GM19438 (cell line): ENCODE measurements at regions not wholly inside any gene's neighbourhood (a gene's known extent, or its start where the extent isn't known, plus 50 kb on each side); places are given as distances from the start of the nearest gene placed in this dataset.
"Not testable (repeated sequence)": the region's sequence is repeated elsewhere in the genome, so short reads cannot be mapped to it uniquely, and the experiment has no call there.

ENCODE experiments used
- ATAC-seq: cut with Tn5 transposase; IDR thresholded peaks from one replicate; pipeline ENCODE4 v1.9.1; 2021; ENCODE audit warnings: low read depth; ENCODE audit not compliant: unreplicated experiment

DNA sequence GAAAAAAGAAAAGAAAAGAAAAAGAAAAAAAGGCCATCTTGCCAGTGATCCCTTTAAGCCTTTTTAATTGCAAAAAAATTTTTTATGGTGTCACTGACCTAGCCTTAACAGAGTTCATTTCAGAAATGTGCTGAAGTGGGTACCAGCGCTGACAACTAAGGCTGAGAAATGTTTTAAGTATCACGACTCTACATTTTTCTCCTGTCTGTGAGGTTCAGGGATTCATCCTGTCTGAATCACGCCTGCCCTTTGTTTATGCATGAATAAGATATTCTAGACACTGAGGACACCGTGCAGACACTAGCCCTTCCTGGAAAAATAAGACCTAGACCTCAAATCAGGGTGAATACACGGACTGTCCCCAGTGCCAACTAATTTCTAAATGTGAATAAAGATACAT, 154.4 kb upstream of the NOCT start:
- no peak for ATAC-seq

DNA sequence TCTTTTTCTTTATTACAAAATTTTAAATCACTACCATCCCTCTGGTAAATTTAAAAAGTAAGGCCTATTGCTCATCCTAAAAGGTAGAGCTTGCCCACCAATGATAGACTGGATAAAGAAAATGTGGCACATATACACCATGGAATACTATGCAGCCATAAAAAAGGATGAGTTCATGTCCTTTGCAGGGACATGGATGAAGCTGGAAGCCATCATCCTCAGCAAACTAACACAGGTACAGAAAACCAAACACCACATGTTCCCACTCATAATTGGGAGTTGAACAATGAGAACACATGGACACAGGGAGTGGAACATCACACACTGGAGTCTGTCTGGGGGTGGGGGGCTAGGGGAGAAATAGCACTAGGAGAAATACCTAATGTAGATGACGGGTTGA, 155.2 kb upstream of the NOCT start:
- ATAC-seq = not testable (repeated sequence)

DNA sequence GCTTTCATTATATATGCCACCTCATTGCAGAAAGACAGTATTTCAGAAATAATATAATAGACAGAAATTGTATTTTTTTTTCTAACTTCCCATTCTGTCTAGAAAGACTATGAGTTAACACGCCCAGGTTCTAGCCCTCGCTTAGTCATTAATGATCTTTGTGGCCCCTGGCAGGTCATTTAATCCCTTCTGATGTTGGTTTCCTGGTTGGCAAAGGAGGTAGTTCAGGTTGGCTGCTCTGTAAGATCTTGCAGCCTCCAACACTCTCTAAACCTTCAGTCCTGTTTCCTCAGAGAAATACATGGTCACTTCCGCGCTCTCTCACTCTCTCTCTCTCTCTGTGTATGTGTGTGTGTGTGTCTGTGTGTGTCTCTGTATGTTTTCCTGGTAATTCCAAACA, 156.3 kb upstream of the NOCT start:
- ATAC-seq = no peak

DNA sequence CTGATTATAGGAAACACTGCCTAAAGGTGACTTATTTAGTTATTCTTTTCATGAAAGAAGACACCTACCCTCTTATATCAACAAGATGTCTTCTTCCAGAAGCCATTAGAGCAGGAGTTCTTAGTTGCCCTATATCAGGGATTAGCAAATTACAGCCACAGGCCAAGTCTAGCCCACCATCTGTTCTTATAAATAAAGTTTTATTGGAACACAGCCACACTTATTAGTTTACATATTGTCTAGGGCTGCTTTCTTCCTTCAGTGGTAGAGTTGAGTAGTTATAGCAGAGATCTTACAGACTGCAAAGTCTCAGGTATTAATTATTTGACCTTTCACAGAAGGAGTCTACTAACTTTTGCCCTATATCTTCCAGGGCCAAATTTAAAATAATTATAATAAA, 157.2 kb upstream of the NOCT start:
- no peak for ATAC-seq

DNA sequence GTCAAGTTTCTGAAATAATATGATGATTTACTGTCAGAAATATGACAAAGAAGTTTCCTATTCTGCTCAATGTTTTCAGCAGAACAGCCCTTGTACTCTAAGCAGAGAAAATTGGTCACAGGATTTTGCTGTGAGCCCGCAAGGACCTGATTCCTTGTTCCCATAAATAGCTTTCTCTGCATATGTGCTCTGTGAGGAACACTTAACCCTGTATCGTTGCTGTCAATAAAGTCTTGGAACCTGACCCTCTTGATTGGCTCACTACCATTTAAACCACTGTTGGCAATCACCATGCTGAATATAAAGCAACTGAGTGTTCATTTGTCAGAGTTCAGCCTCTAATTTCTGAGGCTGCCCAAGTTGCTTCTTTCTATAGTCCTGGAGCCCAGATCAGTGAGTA, 158.2 kb upstream of the NOCT start:
- no peak for ATAC-seq

DNA sequence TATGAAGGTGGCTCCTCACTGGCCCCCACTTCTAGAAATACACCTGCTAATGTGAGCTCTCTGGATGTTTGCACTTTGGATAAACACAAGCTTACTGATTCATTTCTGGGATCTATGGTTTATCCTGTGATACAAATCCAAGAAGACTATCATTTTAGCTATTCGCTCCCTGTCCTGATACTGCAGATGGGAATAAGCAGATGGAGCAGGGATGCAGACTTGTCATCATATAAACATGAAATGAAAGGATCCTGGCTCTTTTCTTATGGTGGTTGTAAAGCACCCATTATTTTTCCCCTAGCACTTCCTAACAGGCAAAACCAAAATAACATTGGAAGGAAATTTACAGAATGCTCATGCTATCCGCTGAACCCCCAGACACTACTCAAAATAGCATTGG, 162.9 kb upstream of the NOCT start:
- ATAC-seq = no peak

DNA sequence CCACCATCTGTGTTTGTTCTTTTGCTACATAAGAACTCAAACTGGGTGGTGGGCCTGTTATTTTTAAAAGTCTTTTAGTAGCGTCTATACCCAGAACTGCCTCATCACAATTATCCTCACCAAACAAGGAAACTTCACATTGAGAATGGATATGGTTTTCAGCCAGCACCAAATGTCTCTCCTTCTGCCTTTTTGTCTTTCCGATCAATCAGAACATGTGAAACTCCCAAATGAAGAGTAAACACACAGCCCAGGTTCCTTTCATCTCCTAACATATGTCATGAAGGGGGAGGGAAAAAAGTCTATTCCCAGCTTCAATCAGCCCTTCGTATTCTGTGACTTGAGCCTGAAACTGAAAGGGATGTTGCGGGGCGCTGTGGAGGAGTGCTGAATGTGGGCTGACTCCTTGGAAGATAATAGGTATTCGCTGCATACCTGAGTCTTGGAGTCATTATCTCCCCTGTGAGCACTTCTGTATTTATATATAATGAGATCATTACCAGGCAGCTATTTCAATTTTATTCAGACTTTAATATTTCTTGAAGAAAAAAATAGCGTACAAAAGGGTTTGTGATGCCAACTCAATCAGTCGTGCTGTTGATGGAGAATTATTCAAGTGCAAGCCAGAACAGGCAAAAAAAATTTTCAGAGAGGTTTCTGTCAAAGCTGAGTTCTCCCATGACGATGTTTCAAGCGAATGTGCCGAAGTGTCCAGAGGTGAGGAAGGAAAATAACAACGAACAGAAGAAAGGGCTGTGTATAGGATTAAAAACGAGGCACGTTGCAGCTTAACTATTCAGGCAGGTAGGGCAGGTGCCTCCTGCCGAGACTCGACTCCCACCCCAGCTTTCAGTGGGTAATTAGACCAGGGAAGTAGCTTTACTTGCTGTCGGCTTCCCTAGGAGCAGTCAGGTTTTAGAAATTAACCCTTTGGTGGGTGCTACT, 163.9 kb upstream of the NOCT start:
- ATAC-seq = no peak

DNA sequence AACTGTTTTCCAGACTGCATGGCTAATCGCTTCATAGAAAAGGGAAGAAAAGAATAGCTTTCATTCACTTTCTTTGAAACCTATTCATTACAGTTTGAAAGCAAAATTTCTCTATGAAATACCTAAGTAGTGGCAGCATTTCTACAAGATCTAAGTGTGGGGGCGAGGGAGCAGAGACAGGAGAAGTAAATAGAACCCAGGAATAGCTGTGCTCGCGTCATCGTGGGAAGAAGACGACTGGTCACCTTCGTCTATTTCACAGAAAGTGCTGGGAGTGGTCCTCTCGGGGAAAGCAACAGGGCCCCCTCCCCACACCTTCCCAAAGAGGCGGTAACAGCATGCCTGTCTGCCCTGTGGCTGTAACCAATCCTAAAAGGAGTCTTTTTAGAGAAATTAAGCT, 169.9 kb upstream of the NOCT start:
- ATAC-seq = no peak

DNA sequence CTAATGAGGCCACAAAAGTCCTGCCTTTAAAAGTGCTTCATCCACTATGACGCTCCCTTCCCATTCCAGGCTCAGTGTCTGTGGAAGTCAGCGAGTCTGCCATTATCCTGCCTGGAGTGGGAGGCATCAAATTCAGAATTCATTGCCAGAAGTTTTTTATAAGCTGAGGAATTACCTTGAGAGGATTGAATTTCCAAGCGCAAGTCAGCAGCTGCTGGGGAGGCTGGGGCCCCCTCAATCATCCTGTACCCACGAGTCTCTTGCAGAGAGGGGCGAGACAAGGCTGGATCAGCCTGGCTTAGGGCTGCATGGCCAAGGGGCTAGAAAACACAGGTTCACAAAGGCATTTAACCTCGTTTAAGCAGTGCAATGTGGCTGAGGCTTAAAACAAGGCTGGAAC, 170.5 kb upstream of the NOCT start:
- no peak for ATAC-seq

DNA sequence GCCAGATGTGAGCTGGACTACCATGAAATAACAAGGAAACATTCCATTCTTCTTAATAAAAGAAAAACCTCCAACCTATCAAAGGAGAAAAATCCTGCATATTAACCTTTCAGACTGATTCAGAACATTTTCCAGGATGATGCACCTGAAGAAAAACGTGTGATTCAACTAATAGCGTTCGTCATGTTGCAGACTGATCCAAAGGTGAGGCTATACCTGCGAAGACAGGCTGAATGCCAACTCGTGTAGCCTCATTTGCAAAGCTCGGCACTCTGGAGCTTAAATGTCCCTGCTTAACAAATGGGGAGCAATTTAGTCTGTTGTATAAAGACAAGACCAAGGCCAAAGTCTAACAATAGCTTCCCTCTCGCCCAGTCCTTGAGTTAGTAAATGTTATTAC, 172.0 kb upstream of the NOCT start:
- no peak for ATAC-seq

DNA sequence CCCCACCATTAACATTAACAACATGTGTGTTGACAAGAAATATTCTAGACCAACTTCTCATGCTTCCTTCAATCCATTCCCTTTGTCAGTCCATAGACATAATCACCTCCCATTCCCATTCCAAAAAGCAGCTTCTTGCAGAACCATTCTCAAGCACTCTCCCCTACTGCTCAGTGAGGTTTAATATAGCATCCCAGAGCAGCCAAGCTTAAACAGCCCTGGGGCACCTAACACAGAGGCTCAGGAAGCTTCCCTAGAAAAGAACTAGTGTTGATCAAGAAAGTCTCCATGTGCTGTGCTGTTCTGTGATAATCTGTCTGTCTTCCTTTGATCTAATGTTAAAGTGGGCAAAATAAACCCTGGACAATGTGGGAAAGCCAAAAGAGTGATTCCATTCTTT, 174.2 kb upstream of the NOCT start:
- ATAC-seq = no peak

DNA sequence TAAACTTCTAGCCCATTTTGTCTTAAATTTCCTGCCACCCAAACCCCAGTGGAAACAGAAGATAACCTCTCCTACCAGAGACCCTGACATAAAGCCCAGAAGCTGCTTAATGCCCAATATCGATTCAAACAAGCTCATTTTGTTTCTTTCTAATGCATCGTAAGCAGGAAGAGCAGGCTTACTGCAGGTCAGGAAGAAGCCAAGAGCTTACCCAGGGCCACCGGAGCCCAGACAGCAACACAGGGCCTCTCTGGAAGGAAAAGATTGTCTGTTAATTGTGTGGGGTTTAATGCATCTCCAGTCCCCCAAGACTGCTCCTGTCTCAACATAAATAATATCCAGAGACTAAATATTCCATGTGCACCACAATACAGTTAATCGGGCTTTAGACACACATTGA, 177.3 kb upstream of the NOCT start:
- no peak for ATAC-seq

DNA sequence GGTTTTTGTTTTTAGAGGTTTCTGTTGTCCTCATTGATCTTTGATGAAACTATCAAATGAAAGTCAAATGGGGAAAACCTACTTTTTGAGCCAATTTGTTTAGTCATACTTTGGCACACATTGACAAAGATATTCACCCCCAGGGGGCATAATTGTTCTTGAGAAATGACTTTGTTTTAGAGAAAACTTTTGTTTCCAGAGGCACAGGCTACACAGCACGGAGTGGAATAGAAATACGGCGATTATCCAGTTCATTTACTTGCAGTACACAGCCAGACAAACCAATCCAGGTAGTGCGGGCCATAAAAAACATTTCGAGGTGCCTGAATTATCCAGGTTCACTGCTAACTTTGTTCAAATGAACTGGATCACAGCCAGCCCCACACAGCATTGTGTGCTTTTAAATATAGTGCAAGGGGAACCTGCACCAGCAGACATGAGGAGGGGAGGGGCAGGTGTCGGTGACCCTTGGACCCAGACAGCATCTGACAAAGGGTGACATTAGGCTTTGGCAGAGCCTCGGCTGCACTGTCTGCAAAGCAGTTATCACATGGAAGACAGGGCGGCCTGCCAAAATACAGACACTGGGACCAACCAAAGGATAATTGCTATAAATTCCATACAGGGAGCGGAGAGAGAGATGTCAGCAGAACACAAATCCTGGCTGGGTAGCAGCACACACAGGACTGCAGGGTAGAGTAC, 179.6 kb upstream of the NOCT start:
- ATAC-seq = no peak

DNA sequence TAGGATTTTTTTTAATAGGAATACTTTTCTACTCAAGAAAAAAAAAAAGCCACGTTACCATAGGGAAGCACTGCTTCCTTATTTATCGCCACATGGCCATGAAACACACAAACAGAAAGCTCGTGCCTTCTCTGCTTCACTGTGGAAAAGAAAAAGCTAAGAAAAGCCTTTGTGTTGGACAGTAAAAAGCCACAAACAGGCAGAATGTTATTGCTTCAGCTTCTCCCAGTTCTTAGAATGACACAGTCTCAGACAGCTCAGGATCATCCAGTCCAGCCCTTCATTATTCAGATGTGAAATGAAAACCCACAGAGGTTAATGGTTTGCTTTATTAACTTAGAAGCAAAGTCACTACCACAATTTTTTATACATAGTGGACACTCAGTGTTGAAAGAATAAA, 181.6 kb upstream of the NOCT start:
- ATAC-seq = peak; percentile 78

DNA sequence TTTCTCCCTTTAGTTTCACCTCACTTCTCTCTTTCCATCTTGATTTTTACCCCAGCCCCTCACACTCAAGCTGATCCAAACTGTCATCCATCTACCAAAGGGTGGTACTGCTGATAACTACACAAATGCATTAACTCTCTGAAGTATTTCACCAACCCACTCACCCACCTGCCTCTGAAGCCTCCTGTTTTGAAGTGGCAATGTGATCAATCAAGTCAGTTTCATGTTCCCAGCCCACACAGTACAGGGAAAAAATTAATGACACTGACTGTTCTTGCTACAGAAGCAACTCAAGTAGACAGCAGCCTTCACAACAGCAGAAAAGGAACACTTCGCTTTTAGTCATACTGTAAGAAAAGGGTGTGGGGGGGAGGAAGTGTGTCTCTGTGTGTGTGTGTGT, 183.0 kb upstream of the NOCT start:
- no peak for ATAC-seq

DNA sequence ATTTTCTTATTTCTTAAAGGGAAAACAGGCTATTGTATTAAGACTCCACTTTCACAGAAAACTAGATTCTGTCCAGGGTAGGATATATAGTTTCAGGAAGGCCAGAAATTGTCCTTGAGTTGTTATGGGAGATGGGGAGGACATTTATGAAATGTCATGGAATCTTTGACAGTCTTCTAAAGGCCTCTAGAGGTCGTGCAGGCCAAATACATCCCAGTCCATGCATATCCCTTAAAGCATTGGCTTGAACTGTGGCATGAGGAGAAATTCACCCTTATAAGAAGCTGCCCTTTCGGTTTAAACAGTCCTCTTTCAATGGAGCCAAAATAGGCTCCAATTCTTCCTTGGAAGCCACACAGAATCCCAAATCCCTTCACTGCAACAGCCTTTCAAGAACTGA, 183.6 kb upstream of the NOCT start:
- ATAC-seq = no peak

DNA sequence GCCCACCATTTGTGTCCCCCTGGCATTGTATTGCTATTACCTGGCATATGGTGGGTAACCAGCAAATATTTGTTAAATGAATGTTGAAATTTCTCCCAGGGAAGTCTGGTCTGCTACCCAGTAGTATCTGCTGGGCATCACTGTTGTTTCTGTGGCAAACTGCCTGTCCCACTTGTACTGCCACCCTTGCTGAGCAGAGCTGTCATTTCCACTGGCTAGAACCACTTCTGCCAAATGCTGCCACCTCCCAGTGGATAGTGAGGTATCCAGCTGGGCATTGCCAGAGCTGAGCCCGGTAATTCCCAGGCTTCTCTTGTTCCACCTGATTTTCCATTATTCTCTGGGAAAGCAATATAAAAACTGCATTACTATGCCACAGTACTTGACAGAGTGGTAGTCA, 186.7 kb upstream of the NOCT start:
- ATAC-seq = no peak

DNA sequence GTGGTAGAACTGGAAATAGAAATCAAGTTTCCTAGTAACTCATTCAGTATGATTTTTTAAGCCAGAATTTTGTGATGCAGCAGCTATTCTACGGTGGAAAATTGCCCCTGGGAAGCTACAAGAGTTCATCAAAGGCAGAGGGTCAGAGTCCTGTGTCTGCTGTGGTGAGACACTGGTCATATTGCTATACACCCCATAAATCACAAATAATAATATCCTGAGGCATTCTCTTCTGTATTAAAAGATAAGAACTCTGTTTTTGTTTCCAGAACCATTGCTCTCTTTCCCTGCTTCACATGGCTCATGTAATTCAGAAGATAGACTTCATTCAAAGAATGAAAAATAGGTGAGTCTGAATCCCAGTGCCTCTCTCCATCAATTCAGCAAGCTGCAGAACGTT, 188.8 kb upstream of the NOCT start:
- no peak for ATAC-seq

DNA sequence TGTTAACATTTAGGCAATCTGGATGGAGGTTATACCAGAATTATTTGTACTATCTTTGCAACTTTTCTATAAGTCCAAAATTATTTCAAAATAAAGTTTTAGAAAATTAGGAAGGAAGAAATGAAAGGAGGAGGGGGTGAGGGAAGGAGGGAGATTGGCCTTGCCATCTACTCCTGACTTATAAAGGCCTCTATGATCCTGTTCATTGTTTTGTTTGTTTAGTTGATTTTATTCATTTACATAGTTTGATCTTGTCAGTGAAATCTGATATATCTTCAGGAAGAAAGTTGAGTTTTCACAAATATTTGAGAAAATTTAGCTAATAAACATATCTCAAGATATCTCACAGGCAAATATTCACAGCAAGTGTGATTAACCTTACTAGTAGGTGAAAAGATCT, 189.3 kb upstream of the NOCT start:
- ATAC-seq = no peak

DNA sequence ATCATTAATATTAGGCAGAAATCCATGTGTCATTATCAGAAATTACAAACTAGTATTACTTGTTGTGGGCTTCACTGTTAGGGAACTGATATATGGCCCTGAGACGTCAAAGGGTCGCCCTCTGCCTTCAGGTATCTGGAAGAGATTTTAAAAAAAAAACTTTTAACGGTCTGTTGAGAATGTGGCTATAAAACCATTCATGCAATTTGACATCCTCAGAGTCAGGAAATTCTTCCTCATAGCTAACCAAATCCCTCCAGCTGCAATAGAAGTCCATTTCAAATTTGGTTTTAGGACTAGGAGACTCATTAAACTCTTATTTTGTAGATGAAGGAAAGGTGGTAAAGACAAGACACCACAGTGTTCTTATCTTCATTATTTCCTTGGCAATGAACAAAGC, 194.2 kb upstream of the NOCT start:
- no peak for ATAC-seq

DNA sequence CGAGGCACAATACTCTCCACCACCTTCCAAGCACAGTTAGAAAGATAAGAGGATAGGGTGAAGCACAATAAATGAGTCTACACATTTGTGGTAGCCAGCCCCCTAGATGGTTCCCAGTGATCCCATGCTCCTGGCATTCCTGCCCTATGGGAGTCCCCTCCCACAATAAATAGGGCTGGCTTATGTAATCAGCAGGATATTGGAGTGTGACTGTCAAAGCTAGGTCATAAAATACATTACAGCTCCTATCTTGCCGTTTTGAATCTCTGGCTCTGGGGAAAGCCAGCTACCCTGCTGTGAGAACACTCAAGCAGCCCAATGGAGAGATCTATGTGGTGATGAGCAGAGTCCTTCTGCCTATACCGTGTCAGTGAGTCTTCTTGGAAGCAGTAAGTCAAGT, 198.7 kb upstream of the NOCT start:
- no peak for ATAC-seq

DNA sequence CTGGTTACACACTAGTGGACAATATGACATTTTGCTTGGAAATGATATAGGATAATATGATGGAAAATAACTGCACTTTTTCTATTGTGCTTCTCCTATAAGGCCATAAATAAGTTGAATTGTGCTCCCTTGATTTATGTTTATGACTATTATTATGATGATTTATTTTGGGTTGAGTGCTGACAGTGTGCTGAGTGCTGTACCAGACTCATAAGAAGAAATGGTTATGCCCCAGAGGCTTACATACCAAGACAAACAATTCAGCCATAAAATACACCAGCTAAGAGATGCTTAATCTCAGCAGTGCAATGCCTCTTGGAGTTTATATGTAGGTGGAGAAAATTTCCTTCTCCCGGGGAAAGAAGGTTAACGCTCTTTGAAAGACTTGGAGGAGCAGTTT, 199.8 kb upstream of the NOCT start:
- no peak for ATAC-seq
